ENCODE measurements at regions not wholly inside any gene's neighbourhood (a gene's known extent, or its start where the extent isn't known, plus 50 kb on each side); places are given as distances from the start of the nearest gene placed in this dataset.
A peak's percentile ranks its signal among the peaks of the same experiment; 100 is the strongest.

DNA sequence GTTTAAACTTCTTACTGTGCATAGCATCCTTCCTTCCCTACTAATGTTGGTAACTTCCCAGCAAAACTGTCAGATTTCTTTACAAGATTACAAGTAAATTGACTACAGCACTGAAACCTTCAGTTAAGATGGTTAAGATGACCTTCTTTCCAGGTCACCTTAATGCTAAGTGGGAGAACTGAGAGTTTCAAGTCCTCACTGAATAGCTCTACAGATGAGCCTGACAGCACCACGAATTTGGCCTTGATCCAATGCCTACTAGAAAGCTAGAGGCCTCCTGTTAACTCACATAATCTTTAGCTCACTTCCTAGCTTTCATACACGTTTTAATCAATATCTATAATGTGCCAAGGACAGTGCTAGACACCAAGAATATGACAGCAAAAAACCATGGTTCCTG lies 276.0 kb upstream of the PLD5 start:
- TF ChIP-seq, protein P1, sequence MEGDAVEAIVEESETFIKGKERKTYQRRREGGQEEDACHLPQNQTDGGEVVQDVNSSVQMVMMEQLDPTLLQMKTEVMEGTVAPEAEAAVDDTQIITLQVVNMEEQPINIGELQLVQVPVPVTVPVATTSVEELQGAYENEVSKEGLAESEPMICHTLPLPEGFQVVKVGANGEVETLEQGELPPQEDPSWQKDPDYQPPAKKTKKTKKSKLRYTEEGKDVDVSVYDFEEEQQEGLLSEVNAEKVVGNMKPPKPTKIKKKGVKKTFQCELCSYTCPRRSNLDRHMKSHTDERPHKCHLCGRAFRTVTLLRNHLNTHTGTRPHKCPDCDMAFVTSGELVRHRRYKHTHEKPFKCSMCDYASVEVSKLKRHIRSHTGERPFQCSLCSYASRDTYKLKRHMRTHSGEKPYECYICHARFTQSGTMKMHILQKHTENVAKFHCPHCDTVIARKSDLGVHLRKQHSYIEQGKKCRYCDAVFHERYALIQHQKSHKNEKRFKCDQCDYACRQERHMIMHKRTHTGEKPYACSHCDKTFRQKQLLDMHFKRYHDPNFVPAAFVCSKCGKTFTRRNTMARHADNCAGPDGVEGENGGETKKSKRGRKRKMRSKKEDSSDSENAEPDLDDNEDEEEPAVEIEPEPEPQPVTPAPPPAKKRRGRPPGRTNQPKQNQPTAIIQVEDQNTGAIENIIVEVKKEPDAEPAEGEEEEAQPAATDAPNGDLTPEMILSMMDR (IDR thresholded peaks at IDR 0.05; ENCODE audit: extremely low read depth, missing control alignments) = no peak
- DNase-seq (ENCODE audit: low spot score) = no peak

DNA sequence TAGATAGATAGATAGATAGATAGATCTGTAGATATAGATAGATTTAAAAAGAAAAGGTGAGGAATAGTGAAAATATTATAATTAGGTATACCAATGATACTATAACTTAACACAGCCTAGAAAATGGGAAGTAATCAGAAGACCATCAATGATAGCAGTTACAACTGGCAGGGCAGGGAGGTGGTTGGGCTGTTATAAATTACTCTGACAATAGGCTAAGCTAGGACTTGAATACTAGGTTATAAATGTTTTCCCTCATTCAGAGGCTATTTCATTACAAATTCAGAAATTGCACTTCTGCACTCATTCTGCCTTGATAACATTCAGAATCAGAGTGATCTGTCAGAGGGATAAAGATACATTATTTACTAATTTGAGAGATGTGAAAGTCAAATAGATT lies 273.4 kb upstream of the PLD5 start:
- no peak for DNase-seq (ENCODE audit: low spot score)
- TF ChIP-seq, protein P1 (IDR thresholded peaks at IDR 0.05; ENCODE audit: extremely low read depth, missing control alignments) = no peak

DNA sequence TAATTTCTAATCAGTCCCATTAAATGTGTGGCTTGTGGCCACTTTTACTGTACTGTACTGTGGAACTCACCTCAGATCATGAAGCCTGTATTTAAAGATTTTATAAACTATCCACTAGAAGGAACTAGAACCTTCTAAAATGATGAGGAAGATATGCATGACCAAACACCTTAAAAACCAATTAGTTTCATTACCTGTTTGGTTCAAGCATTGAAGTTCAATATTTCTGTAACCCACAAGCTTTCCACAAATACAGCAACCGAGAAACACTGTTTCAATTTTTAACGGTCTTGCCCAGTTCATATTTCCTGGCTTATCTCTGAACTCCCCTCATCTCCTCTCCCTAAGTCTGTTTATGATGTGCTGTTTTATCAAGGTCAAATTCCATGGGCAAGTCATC lies 264.3 kb upstream of the PLD5 start:
- TF ChIP-seq, protein P1 (IDR thresholded peaks at IDR 0.05; ENCODE audit: extremely low read depth, missing control alignments) = no peak
- DNase-seq (ENCODE audit: low spot score) = peak; percentile 22

DNA sequence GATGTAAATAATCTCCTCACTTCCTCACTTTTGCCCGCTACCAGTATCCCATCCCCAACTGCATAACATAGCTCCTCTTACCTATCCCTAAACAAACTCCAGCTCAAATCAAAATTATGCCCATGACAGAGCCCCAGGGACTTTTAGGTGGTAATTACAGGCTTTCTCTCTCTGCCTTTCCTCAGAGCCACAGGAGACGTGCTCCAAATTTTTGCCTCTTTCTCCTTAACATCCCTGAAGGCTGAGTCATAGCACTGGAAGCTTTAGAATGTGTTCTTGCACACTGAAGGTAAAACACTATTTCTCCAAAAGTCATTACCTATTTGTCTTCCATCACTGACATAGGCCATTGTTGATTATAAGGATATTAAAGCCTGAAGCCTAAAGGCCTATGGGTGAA lies 263.5 kb upstream of the PLD5 start:
- TF ChIP-seq, protein P1 (IDR thresholded peaks at IDR 0.05; ENCODE audit: extremely low read depth, missing control alignments) = no peak

DNA sequence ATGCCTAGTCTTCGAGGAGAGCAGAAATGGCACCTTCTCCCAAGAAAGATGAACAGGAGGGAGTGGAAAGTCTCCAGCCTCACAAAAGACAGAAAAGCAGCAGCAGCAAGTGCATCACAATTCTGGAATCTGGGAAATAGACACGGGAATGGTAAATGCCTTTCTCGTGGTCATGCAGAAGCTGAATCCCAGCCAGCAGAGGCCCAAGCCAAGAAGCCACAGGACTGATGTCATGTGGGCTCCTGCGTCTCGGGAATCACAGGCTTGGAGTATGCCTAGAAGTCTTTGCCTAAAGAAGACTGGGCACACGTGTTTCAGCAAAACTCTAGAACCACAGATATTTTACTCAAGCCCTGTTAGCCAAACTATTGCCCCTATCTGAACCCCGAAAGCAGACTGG lies 260.3 kb upstream of the PLD5 start:
- DNase-seq (ENCODE audit: low spot score) = no peak
- TF ChIP-seq, protein P1 (IDR thresholded peaks at IDR 0.05; ENCODE audit: extremely low read depth, missing control alignments) = no peak

More for the DNA sequence above, 263.5 kb upstream of the PLD5 start:
- DNase-seq (ENCODE audit: low spot score) = no peak

DNA sequence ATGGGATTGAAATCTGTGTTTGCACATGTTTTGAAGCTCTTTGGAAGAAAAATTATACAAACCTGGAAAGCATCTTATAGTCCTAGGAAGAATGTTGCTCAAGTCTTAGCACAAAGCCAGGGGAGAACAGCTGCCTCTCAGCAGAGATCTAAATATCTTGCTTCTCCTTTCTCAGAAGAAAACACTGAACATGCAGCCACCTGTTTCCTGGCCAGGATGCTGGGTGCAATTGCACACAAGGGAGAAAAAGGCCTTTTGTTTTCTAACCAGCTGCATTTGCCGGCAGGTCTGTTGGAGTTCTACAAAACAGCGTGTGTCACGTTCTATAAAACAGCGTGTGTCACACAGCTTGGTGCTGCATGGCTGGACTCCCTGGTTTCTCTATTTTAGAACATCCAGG lies 259.6 kb upstream of the PLD5 start:
- DNase-seq (ENCODE audit: low spot score) = peak; percentile 24
- TF ChIP-seq, protein P1 (IDR thresholded peaks at IDR 0.05; ENCODE audit: extremely low read depth, missing control alignments) = no peak

DNA sequence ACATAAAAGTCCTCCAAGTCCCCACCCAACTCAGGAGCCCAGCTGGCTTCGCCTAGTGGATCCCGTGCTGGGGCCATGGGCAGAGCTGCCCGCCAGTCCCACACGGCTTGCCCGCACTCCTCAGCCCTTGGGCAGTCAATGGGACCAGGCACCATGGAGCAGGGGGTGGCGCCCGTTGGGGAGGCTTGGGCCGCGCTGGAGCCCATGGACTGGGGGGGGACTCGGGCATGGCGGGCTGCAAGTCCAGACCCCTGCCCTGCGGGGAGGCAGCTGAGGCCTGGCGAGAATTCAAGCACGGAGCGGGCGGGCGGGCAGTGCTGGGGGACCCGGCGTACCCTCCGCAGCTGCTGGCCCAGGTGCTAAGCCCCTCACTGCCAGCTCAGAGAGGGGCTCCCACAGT lies 249.8 kb upstream of the PLD5 start:
- TF ChIP-seq, protein P1 (IDR thresholded peaks at IDR 0.05; ENCODE audit: extremely low read depth, missing control alignments) = no peak
- no peak for DNase-seq (ENCODE audit: low spot score)

Data from GM20000 (cell line).